Natural killer cell (primary cell): ENCODE measurements at regions not wholly inside any gene's neighbourhood (a gene's known extent, or its start where the extent isn't known, plus 50 kb on each side); places are given as distances from the start of the nearest gene placed in this dataset.

Experiments used
- ATAC-seq, 3 donors: fragments of 150-1000 bp in 2 of 3; fragments of 200-7000 bp in 1 of 3; cut with Tn5 transposase; 1 replicate in 1 of 3; 2 replicates in 2 of 3; pipeline ENCODE4 v1.10.0; 2021; ENCODE audit warnings: mild to moderate bottlenecking in 2 of 3, moderate library complexity in 2 of 3
- DNase-seq, 2 donors: peaks; one replicate each; pipeline versions ENCODE4 v3.0.0 to v3.0.0-alpha.2; 2013 to 2021; ENCODE audit warnings: mixed read lengths in 1 of 2
- H3K27ac ChIP-seq: one replicate; pipeline ENCODE4 v1.5.1; 2013; ENCODE audit warnings: mild to moderate bottlenecking, low read length
- H3K27me3 ChIP-seq: one replicate; pipeline ENCODE4 v1.6.1; 2013; ENCODE audit warnings: low read length; ENCODE audit not compliant: control insufficient read depth, insufficient read depth
- H3K36me3 ChIP-seq: one replicate; pipeline ENCODE4 v1.6.1; 2013; ENCODE audit warnings: low read length; ENCODE audit not compliant: control insufficient read depth, insufficient read depth
- H3K4me1 ChIP-seq: one replicate; pipeline ENCODE4 v1.6.1; 2013; ENCODE audit warnings: low read length; ENCODE audit not compliant: control insufficient read depth, insufficient read depth
- H3K4me3 ChIP-seq: one replicate; pipeline ENCODE4 v1.5.1; 2013; ENCODE audit warnings: low read length
- H3K9me3 ChIP-seq: one replicate; pipeline ENCODE4 v1.6.1; 2013; ENCODE audit warnings: low read length; ENCODE audit not compliant: control insufficient read depth, insufficient read depth
- H3K27ac Mint-ChIP-seq, 2 donors: one replicate each; pipeline ENCODE4 v1.8.0; 2022; ENCODE audit warnings: mild to moderate bottlenecking in 2 of 2, mixed read lengths in 2 of 2, moderate library complexity in 1 of 2
- H3K27me3 Mint-ChIP-seq, 2 donors: one replicate each; pipeline ENCODE4 v1.8.0; 2022; ENCODE audit warnings: low read depth in 2 of 2, mixed read lengths in 2 of 2
- H3K36me3 Mint-ChIP-seq: one replicate; pipeline ENCODE4 v1.8.0; 2022; ENCODE audit warnings: mixed read lengths
- H3K4me1 Mint-ChIP-seq, 2 donors: one replicate each; pipeline ENCODE4 v1.8.0; 2022; ENCODE audit warnings: mixed read lengths in 2 of 2
- H3K4me3 Mint-ChIP-seq: one replicate; pipeline ENCODE4 v1.8.0; 2022; ENCODE audit warnings: mild to moderate bottlenecking, moderate library complexity, mixed read lengths
- H3K9me3 Mint-ChIP-seq, 2 donors: one replicate each; pipeline ENCODE4 v1.8.0; 2022; ENCODE audit warnings: mixed read lengths in 2 of 2
- CTCF ChIP-seq: fragments of 200-600 bp; IDR thresholded peaks from one replicate; pipeline ENCODE4 v1.8.0; 2022; ENCODE audit warnings: antibody characterized with exemption
- WGBS: methylation state at CpG from one replicate; pipeline ENCODE4 v1.1.7; 2013; ENCODE audit warnings: missing lambda C conversion rate; ENCODE audit not compliant: insufficient coverage; 5-methylcytosine and 5-hydroxymethylcytosine counted together
- intact Hi-C: fragments of 100-400 bp; cut with micrococcal nuclease; formaldehyde crosslinking; loops from one replicate; pipeline ENCODE4 v1.14.2; 2022

DNA sequence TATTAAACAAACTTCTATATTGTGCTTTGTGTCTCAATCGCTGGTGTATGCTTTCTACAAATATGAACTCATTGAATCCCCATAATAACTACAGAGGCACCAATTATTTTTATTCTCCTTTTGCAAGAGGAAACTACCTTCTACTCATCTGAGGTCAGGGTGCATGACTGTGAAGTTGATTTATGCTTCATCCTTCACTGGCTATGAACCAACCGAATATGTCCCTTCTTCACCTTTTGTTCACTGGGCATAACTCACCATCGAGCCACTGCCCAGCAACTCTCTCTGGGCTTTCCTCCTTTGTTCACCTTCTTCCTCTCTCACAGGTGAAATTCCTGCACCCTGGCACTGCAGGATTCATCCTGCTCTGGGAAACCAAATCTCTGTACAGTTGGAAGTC, 61.3 kb upstream of the PFKP start:
- Mint-ChIP-seq H3K9me3 (peaks cover 0 to 2% of the 10 kb centered on the region in 2 donors), H3K4me1 (peaks cover 0 to 4% of the 10 kb centered on the region in 2 donors), H3K27ac (no peak overlapping the region), H3K36me3 (no peaks in the 10 kb centered on the region), H3K27me3 (peaks cover 34 to 69% of the 10 kb centered on the region in 2 donors), H3K4me3 (no peak overlapping the region)
- DNase-seq (no peak), ATAC-seq (no peak)
- H3K36me3 ChIP-seq: no peaks in the 10 kb centered on the region
- intact Hi-C loops: no loop called here
- WGBS: 38% methylated on average over 2 of the region's 3 CpGs
- H3K27me3 ChIP-seq: no peaks in the 10 kb centered on the region
- no peak overlapping the region for H3K27ac ChIP-seq
- no peak for TF ChIP-seq CTCF
- no peak overlapping the region for H3K4me3 ChIP-seq
- H3K4me1 ChIP-seq: no peaks in the 10 kb centered on the region
- no peaks in the 10 kb centered on the region for H3K9me3 ChIP-seq

DNA sequence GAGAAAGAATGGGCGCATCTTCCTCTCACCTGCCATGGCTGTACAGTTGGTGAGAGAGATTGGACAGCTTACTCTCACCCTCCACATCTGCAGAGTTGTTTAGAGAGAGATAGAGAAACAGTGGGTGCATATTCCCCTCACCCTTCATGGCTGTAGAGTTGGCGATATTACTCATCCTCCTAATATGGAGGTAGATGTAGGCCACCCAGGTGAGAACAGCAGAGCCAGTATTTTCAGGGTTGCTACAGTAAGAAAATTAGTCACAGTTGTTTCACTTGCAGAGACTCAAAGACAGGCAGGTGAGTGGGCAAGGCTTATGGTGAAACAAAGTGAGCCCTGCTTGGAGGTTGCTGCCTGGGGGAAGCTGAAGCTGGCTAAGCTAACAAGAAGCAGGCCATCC, 65.0 kb upstream of the PFKP start:
- Histone ChIP-seq H3K36me3 (no peaks in the 10 kb centered on the region), H3K4me1 (no peaks in the 10 kb centered on the region), H3K27ac (no peak overlapping the region), H3K27me3 (no peaks in the 10 kb centered on the region), H3K4me3 (no peak overlapping the region), H3K9me3 (no peaks in the 10 kb centered on the region)
- no CpG with 5 or more reads among the region's 2 CpGs for WGBS
- H3K9me3 Mint-ChIP-seq: peaks cover 0 to 2% of the 10 kb centered on the region in 2 donors
- DNase-seq: no peak
- intact Hi-C loops: no loop called here
- no peak overlapping the region for H3K4me3 Mint-ChIP-seq
- no peaks in the 10 kb centered on the region for H3K4me1 Mint-ChIP-seq
- no peaks in the 10 kb centered on the region for H3K36me3 Mint-ChIP-seq
- H3K27me3 Mint-ChIP-seq: peaks cover 25 to 58% of the 10 kb centered on the region in 2 donors
- no peak for ATAC-seq
- no peak for TF ChIP-seq CTCF
- no peak overlapping the region for H3K27ac Mint-ChIP-seq

DNA sequence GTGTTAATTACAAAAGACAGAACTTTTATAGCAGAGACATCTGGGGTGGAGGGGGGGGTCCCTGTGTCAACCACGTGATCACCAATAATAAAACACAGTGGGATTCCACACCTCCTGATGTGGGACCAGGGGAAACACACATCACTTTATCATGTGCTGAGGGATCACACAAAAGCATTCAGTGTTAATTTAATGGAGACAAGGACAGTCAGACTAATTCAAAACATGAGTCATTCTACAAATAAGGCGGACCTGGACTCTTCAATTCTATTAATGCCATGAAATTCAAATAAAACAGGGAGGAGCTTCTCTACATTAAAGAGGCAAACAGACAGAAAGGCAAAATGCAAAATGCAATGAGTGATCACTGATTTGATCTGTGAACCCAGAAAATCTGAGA, 67.3 kb upstream of the PFKP start:
- ATAC-seq: no peak
- intact Hi-C loops: no loop called here
- no peak overlapping the region for H3K4me3 Mint-ChIP-seq
- 80% methylated on average over 2 of the region's 2 CpGs for WGBS
- no peak for TF ChIP-seq CTCF
- no peaks in the 10 kb centered on the region for H3K36me3 Mint-ChIP-seq
- H3K27ac ChIP-seq: no peak overlapping the region
- H3K4me1 Mint-ChIP-seq: no peaks in the 10 kb centered on the region
- H3K27me3 Mint-ChIP-seq: peaks cover 32 to 41% of the 10 kb centered on the region in 2 donors
- no peaks in the 10 kb centered on the region for H3K4me1 ChIP-seq
- no peaks in the 10 kb centered on the region for H3K36me3 ChIP-seq
- peaks cover 0 to 2% of the 10 kb centered on the region in 2 donors for H3K9me3 Mint-ChIP-seq
- no peak overlapping the region for H3K27ac Mint-ChIP-seq
- no peak overlapping the region for H3K4me3 ChIP-seq
- no peaks in the 10 kb centered on the region for H3K27me3 ChIP-seq
- H3K9me3 ChIP-seq: no peaks in the 10 kb centered on the region
- DNase-seq: no peak

- DNase-seq (no peak), ATAC-seq (no peak)
- H3K4me3 ChIP-seq: no peak overlapping the region
- Mint-ChIP-seq H3K4me1 (no peaks in the 10 kb centered on the region), H3K27me3 (peaks cover 9 to 20% of the 10 kb centered on the region in 2 donors), H3K9me3 (no peaks in the 10 kb centered on the region), H3K36me3 (no peaks in the 10 kb centered on the region), H3K27ac (no peak overlapping the region), H3K4me3 (no peak overlapping the region)
- TF ChIP-seq CTCF: no peak
- H3K4me1 ChIP-seq: no peaks in the 10 kb centered on the region
- no peaks in the 10 kb centered on the region for H3K36me3 ChIP-seq
- H3K27ac ChIP-seq: no peak overlapping the region
- intact Hi-C loops: no loop called here
- peaks cover 3% of the 10 kb centered on the region for H3K9me3 ChIP-seq
- 94% methylated on average over 4 of the region's 7 CpGs for WGBS
- H3K27me3 ChIP-seq: no peaks in the 10 kb centered on the region
These were observed 73.0 kb upstream of the PFKP start for GRCh38 chr10:2994221-2994961.
